ENCODE measurements at regions not wholly inside any gene's neighbourhood (a gene's known extent, or its start where the extent isn't known, plus 50 kb on each side); places are given as distances from the start of the nearest gene placed in this dataset.

DNA sequence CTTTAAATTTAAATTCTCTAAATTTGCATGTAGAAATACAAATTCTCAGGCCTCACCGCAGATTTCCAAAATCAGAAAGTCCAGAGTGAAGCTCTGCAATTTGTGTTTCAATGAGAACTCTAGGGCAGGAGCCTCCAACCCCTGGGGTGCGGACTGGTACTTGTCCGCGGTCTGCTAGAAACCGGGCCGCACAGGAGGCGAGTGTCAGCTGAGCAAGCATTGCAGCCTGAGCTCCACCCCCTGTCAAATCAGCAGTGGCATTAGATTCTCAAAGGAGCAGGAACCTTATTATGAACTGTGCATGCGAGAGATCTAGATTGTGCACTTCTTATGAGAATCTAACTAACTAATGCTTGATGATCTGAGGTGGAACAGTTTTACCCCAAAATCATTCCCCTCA, 203.0 kb upstream of the PCSK2 start:
- DNase-seq = peak; percentile 32
- no peak for TF ChIP-seq CTCF (IDR thresholded peaks at IDR 0.05; ENCODE audit: partially characterized antibody, unreplicated experiment)
- Mint-ChIP-seq H3K36me3 (ENCODE audit: unreplicated experiment) (no peaks in the 10 kb centered on the region), H3K4me1 (ENCODE audit: low read depth, unreplicated experiment) (peaks cover 2% of the 10 kb centered on the region), H3K9me3 (ENCODE audit: unreplicated experiment) (no peaks in the 10 kb centered on the region), H3K4me3 (ENCODE audit: unreplicated experiment) (no peak overlapping the region), H3K27me3 (ENCODE audit: unreplicated experiment) (no peaks in the 10 kb centered on the region), H3K27ac (ENCODE audit: unreplicated experiment) (no peak overlapping the region)

GRCh38 chr20:17024513-17025119, 202.2 kb upstream of the PCSK2 start:
- no peaks in the 10 kb centered on the region for H3K36me3 Mint-ChIP-seq (ENCODE audit: unreplicated experiment)
- H3K27me3 Mint-ChIP-seq (ENCODE audit: unreplicated experiment) = no peaks in the 10 kb centered on the region
- H3K4me1 Mint-ChIP-seq (ENCODE audit: low read depth, unreplicated experiment) = peaks cover 2% of the 10 kb centered on the region
- DNase-seq = no peak
- TF ChIP-seq CTCF (IDR thresholded peaks at IDR 0.05; ENCODE audit: partially characterized antibody, unreplicated experiment) = no peak
- H3K4me3 Mint-ChIP-seq (ENCODE audit: unreplicated experiment) = no peak overlapping the region
- H3K9me3 Mint-ChIP-seq (ENCODE audit: unreplicated experiment) = no peaks in the 10 kb centered on the region
- H3K27ac Mint-ChIP-seq (ENCODE audit: unreplicated experiment) = no peak overlapping the region

DNA sequence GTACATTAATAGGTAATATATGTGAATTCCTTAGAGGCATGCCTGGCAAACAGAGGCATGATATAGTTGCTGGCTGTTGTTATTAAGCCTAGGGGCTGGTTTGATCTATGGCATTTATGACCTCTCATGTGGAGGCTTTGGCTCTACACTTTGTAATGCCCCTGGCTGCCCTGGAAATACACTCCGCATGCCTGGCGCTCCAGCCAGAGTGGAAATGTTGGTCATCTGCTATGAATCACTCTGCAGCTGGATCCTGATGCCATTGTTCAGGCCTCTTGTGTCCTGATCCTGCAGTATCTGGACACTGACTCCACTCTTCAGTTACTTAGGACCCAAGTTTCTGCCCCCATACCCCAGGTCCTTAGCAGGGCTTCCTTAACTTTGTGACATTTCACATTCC, 200.5 kb upstream of the PCSK2 start:
- peaks cover 2% of the 10 kb centered on the region for H3K4me1 Mint-ChIP-seq (ENCODE audit: low read depth, unreplicated experiment)
- no peak overlapping the region for H3K4me3 Mint-ChIP-seq (ENCODE audit: unreplicated experiment)
- no peak for DNase-seq
- H3K27ac Mint-ChIP-seq (ENCODE audit: unreplicated experiment) = no peak overlapping the region
- no peaks in the 10 kb centered on the region for H3K9me3 Mint-ChIP-seq (ENCODE audit: unreplicated experiment)
- no peak for TF ChIP-seq CTCF (IDR thresholded peaks at IDR 0.05; ENCODE audit: partially characterized antibody, unreplicated experiment)
- H3K36me3 Mint-ChIP-seq (ENCODE audit: unreplicated experiment) = no peaks in the 10 kb centered on the region
- no peaks in the 10 kb centered on the region for H3K27me3 Mint-ChIP-seq (ENCODE audit: unreplicated experiment)

- no peaks in the 10 kb centered on the region for H3K36me3 Mint-ChIP-seq (ENCODE audit: unreplicated experiment)
- DNase-seq = no peak
- no peak overlapping the region for H3K27ac Mint-ChIP-seq (ENCODE audit: unreplicated experiment)
- no peak overlapping the region for H3K4me3 Mint-ChIP-seq (ENCODE audit: unreplicated experiment)
- no peaks in the 10 kb centered on the region for H3K9me3 Mint-ChIP-seq (ENCODE audit: unreplicated experiment)
- H3K27me3 Mint-ChIP-seq (ENCODE audit: unreplicated experiment) = no peaks in the 10 kb centered on the region
- H3K4me1 Mint-ChIP-seq (ENCODE audit: low read depth, unreplicated experiment) = no peaks in the 10 kb centered on the region
- no peak for TF ChIP-seq CTCF (IDR thresholded peaks at IDR 0.05; ENCODE audit: partially characterized antibody, unreplicated experiment)
These were observed 197.1 kb upstream of the PCSK2 start for GRCh38 chr20:17029698-17030097.

GRCh38 chr20:17036541-17036940, 190.3 kb upstream of the PCSK2 start:
- Mint-ChIP-seq H3K9me3 (ENCODE audit: unreplicated experiment) (no peaks in the 10 kb centered on the region), H3K27me3 (ENCODE audit: unreplicated experiment) (no peaks in the 10 kb centered on the region), H3K27ac (ENCODE audit: unreplicated experiment) (no peak overlapping the region), H3K4me3 (ENCODE audit: unreplicated experiment) (no peak overlapping the region), H3K36me3 (ENCODE audit: unreplicated experiment) (no peaks in the 10 kb centered on the region), H3K4me1 (ENCODE audit: low read depth, unreplicated experiment) (no peaks in the 10 kb centered on the region)
- no peak for DNase-seq
- no peak for TF ChIP-seq CTCF (IDR thresholded peaks at IDR 0.05; ENCODE audit: partially characterized antibody, unreplicated experiment)
